Loucy (cell line): ENCODE measurements at regions not wholly inside any gene's neighbourhood (a gene's known extent, or its start where the extent isn't known, plus 50 kb on each side); places are given as distances from the start of the nearest gene placed in this dataset.

ENCODE experiments used
- H2AFZ ChIP-seq: fragments of 200-600 bp; sonication (generic); 2 replicates; pipeline ENCODE4 v1.6.0; 2016; ENCODE audit warnings: antibody characterized with exemption, mild to moderate bottlenecking, low read length, moderate library complexity
- H3F3A ChIP-seq: fragments of 200-600 bp; 2 replicates; pipeline ENCODE4 v1.6.0; 2016; ENCODE audit warnings: antibody characterized with exemption, low read depth, mild to moderate bottlenecking
- H3K27me3 ChIP-seq: fragments of 200-600 bp; sonication (generic); 2 replicates; pipeline ENCODE4 v1.6.1; 2014; ENCODE audit warnings: low read length, mild to moderate bottlenecking; ENCODE audit not compliant: insufficient read depth, poor library complexity, severe bottlenecking
- H3K36me3 ChIP-seq: fragments of 200-600 bp; sonication (generic); 2 replicates; pipeline ENCODE4 v1.6.1; 2016; ENCODE audit warnings: low read length; ENCODE audit not compliant: insufficient read depth
- H3K4me1 ChIP-seq: fragments of 200-600 bp; sonication (generic); 2 replicates; pipeline ENCODE4 v1.5.1; 2014; ENCODE audit warnings: low read length, mild to moderate bottlenecking; ENCODE audit not compliant: insufficient read depth, poor library complexity, severe bottlenecking
- H3K4me2 ChIP-seq: fragments of 200-600 bp; sonication (generic); 2 replicates; pipeline ENCODE4 v1.6.0; 2014; ENCODE audit warnings: antibody characterized with exemption, low read length, low read depth, mild to moderate bottlenecking; ENCODE audit not compliant: poor library complexity, severe bottlenecking
- H3K4me3 ChIP-seq: fragments of 200-600 bp; sonication (generic); 2 replicates; pipeline ENCODE4 v1.5.1; 2014; ENCODE audit warnings: low read length, mild to moderate bottlenecking, mixed read lengths; ENCODE audit not compliant: poor library complexity, severe bottlenecking
- H3K79me2 ChIP-seq: fragments of 200-600 bp; sonication (generic); 2 replicates; pipeline ENCODE4 v1.6.1; 2014; ENCODE audit warnings: low read length; ENCODE audit not compliant: insufficient read depth
- H3K9ac ChIP-seq: fragments of 200-600 bp; sonication (generic); 2 replicates; pipeline ENCODE4 v1.6.0; 2014; ENCODE audit warnings: mild to moderate bottlenecking, low read depth, low read length, moderate library complexity; ENCODE audit not compliant: poor library complexity, severe bottlenecking
- H3K9me2 ChIP-seq: fragments of 200-600 bp; sonication (generic); replicated peaks from 2 replicates; pipeline ENCODE4 v1.6.1; 2016; ENCODE audit warnings: low read depth, low read length, mixed read lengths
- H3K9me3 ChIP-seq: fragments of 200-600 bp; sonication (generic); 2 replicates; pipeline ENCODE4 v1.6.1; 2014; ENCODE audit warnings: mild to moderate bottlenecking, antibody characterized with exemption, low read length, low read depth; ENCODE audit not compliant: insufficient read depth
- H4K20me1 ChIP-seq: fragments of 200-600 bp; sonication (generic); 2 replicates; pipeline ENCODE4 v1.6.0; 2014; ENCODE audit warnings: antibody characterized with exemption, low read length, mild to moderate bottlenecking; ENCODE audit not compliant: insufficient read depth, poor library complexity, severe bottlenecking
- CTCF ChIP-seq: fragments of 200-600 bp; sonication (generic); conservative IDR thresholded peaks from 2 replicates; pipeline ENCODE4 v1.5.1; 2014; ENCODE audit warnings: mild to moderate bottlenecking, antibody characterized with exemption, low read length
- EZH2phosphoT487 ChIP-seq: fragments of 200-600 bp; IDR thresholded peaks from 2 replicates; pipeline ENCODE4 v1.6.1; 2018; ENCODE audit warnings: antibody characterized with exemption, mild to moderate bottlenecking, moderate library complexity, borderline replicate concordance

GRCh38 chr6:112749673-112750072 is 402.5 kb downstream of the RFPL4B start:
- no peaks in the 10 kb centered on the region for H3K4me1 ChIP-seq

GRCh38 chr6:112752305-112752704 is 405.2 kb downstream of the RFPL4B start:
- H3K79me2 ChIP-seq: no peaks in the 10 kb centered on the region
- no peak overlapping the region for H2AFZ ChIP-seq
- H3K9me3 ChIP-seq: no peaks in the 10 kb centered on the region
- H3K27me3 ChIP-seq: no peaks in the 10 kb centered on the region
- H3F3A ChIP-seq: no peaks in the 10 kb centered on the region
- TF ChIP-seq EZH2phosphoT487 (no peak), CTCF (no peak)
- no peak overlapping the region for H3K4me2 ChIP-seq
- H4K20me1 ChIP-seq: no peaks in the 10 kb centered on the region
- no peak overlapping the region for H3K9ac ChIP-seq
- no peak overlapping the region for H3K4me3 ChIP-seq
- no peaks in the 10 kb centered on the region for H3K4me1 ChIP-seq
- H3K36me3 ChIP-seq: no peaks in the 10 kb centered on the region
- H3K9me2 ChIP-seq: no peaks in the 10 kb centered on the region

More at GRCh38 chr6:112749673-112750072, 402.5 kb downstream of the RFPL4B start:
- H3K27me3 ChIP-seq: no peaks in the 10 kb centered on the region
- H3K36me3 ChIP-seq: no peaks in the 10 kb centered on the region
- no peaks in the 10 kb centered on the region for H4K20me1 ChIP-seq
- H2AFZ ChIP-seq: no peak overlapping the region
- no peak overlapping the region for H3K4me3 ChIP-seq
- no peak overlapping the region for H3K9ac ChIP-seq
- no peak overlapping the region for H3K4me2 ChIP-seq
- no peaks in the 10 kb centered on the region for H3K9me2 ChIP-seq
- no peaks in the 10 kb centered on the region for H3F3A ChIP-seq
- TF ChIP-seq CTCF: no peak
- H3K9me3 ChIP-seq: no peaks in the 10 kb centered on the region
- H3K79me2 ChIP-seq: no peaks in the 10 kb centered on the region

GRCh38 chr6:112752791-112753190 is 405.7 kb downstream of the RFPL4B start:
- TF ChIP-seq EZH2phosphoT487 (no peak), CTCF (no peak)
- Histone ChIP-seq H3K79me2 (no peaks in the 10 kb centered on the region), H3K9me2 (no peaks in the 10 kb centered on the region), H3K4me2 (no peak overlapping the region), H3K4me1 (no peaks in the 10 kb centered on the region), H3K9ac (no peak overlapping the region), H3K36me3 (no peaks in the 10 kb centered on the region), H4K20me1 (no peaks in the 10 kb centered on the region), H3K27me3 (no peaks in the 10 kb centered on the region), H3F3A (no peaks in the 10 kb centered on the region), H3K4me3 (no peak overlapping the region), H2AFZ (no peak overlapping the region), H3K9me3 (no peaks in the 10 kb centered on the region)
